ENCODE measurements at regions not wholly inside any gene's neighbourhood (a gene's known extent, or its start where the extent isn't known, plus 50 kb on each side); places are given as distances from the start of the nearest gene placed in this dataset.
"Not testable (repeated sequence)": the region's sequence is repeated elsewhere in the genome, so short reads cannot be mapped to it uniquely, and the experiment has no call there.

DNA sequence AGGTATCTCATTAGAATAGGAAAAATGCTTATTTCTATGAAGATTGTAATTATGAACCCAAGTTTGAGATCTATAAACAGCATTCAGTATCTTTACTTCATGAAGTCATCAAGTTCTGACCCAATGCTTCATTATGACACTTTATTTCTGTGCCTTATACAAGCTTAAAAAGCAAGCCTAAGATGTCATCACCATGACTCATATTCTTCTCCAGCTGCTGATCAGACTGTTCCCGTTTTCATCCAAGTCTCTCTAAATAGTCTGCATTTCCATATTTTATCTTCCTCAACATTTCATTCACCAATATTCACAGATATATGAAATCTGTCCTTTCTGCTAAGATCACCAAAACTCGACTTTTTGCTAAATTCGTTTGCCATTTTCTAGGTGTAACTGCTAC, 1247.2 kb upstream of the PRR20A start:
- no peak for DNase-seq (ENCODE audit: low read depth, low spot score)

DNA sequence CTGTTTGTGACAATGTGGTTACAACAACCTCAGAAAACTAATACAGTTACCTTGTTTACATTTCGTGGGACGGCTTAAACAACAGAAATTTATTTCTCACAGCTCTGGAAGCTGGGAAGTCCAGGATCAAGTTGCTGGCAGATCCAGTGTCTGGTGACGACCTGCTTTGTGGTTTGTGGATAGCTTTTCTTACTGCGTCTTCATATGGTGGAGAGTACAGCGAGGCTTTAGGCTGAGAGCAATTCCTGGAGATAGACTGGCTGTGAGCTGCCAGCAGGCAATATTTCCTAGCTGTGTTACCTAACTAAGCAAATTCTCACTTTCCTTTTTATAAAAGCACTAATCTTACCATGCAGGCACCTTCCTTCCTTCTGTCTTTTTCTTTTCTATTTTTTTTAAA, 1203.5 kb upstream of the PRR20A start:
- no peak for DNase-seq (ENCODE audit: low read depth, low spot score)

DNA sequence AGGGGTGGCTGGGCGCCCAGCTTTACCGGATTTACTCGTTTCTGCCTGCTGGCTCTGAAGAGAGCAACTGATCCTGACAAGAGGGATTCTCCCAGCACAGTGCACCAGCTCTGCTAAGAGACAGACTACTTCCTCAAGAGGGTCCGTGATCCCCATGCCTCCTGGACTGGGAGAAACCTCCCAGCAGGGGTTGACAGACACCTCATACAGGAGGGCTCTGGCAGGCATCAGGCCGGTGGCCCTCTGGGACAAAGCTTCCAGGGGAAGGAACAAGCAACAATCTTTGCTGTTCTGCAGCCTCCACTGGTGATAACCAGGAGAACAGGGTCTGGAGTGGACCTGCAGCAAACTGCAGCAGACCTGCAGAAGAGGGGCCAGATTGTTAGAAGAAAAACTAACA, 1192.5 kb upstream of the PRR20A start:
- DNase-seq (ENCODE audit: low read depth, low spot score): no peak

DNA sequence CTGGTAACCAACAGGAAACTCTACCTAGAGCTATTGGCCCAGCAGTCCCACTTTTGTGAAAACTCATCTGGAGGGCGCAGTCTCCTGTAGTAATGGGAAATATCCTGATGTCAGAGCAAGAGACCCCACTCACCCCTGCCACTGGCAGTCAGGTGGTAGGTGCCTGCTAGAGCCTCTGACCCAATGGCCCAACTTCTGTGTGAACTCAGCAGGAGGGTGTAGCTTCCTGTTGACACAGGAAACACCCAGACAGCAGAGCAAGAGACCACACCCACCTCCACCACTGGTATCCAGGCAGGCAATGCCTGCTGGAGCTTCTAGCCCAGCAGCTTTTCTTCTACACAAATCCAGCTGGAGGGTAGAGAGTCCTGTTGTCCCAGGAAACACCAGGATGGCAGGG, 1176.8 kb upstream of the PRR20A start:
- DNase-seq (ENCODE audit: low read depth, low spot score): no peak

DNA sequence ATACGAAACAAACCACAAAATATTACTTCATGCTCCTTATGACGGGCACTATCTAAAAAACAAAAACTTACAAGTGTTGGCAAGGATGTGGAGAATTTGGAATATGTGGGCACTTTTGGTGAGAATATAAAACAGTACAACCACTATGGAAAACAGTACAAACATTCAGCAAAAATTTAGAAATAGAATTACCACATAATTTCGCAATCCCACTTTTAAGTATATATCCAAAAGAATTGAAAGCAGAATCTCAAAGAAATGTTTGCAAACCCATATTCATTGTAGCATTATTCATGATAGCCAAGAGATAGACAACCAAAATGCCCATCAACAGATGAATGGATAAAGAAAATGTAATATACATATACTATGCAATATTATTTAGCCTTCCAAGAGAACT, 1173.7 kb upstream of the PRR20A start:
- no peak for DNase-seq (ENCODE audit: low read depth, low spot score)

DNA sequence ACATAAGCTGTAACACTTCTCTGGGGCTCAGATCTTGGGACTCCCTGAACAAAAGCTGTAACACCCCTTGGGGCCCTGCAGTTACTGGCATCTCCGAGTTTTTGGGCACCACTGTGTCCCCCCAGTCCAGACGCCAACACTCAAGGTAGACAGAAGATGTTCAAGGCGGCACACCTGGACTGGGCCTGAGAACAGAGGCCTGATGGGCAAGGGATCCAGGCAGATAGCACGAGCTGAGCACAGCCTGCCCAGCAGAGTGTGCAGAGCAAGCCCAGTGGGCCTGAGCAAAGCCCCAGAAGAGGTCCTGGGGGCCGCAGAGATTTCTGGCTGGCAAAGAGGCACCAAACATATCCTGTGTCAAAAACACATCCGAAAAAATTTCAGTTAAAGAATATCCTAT, 1163.3 kb upstream of the PRR20A start:
- DNase-seq (ENCODE audit: low read depth, low spot score): no peak

DNA sequence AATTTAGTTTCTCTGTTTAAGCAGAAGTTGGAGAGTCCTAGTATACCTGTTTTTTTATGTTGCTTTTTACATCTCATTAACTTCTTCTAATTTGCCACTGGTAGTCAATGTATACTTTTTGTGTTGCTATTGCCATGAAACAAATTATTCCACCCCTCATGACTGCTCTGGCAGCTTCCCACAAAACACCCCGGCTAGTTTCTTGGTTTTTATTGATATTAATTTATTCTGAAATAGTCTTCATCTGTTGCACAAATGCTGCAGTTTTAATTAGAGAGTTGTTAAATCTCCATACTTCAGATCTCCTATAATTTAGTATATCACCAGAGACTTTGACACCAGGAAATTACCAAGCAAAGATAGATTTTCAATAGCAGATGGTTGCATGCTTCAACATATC, 1159.3 kb upstream of the PRR20A start:
- no peak for DNase-seq (ENCODE audit: low read depth, low spot score)

DNA sequence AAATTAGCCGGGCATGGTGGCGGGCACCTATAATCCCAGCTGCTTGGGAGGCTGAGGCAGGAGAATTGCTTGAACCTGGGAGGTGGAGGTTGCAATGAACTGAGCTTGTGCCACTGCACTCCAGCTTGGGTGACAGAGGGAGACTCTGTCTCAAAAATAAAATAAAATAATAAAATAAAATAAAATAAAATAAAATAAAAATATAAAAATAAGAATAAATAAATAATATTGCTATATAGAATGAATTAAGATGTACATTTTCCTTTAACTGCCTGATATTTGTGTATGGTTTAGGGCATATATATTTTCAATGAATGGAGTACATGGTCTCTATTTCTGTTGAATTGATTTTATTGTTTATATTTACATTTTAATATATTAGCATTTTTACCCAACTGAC, 1156.7 kb upstream of the PRR20A start:
- not testable (repeated sequence) for DNase-seq (ENCODE audit: low read depth, low spot score)

DNA sequence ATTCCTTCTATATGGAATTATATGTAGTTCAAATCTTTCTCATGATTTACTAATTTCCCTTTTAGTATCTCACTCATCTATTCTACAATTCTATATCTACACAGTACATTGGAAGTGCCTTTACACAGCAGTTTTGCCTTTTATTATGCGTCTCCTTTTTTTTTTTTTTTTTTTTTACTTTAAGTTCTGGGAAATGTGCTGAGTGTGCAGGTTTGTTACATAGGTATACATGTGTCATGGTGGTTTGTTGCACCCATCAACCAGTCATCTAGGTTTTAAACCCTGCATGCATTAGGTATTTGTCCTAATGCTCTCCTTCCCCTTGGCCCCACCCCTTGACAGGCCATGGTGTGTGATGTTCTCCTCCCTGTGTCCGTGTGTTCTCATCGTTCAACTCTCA, 1150.1 kb upstream of the PRR20A start:
- DNase-seq (ENCODE audit: low read depth, low spot score): no peak

DNA sequence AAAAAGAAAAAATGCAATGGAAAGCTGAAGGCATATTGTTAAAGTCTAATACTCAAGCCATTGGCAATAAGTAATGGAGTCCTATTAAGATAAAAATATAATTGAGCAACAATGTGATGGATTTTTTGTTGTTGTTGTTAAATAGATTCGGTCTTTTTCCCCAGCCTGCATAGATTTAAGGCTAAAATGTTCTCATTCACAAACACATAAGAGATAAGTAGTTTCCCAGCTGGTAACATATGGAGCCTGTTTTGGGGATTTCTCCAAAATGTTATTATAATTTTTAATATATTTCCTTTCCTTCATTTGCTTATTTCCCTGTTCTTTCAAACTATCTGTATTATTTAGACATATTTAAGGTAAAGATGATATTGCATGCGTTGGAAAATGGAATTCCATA, 1149.1 kb upstream of the PRR20A start:
- no peak for DNase-seq (ENCODE audit: low read depth, low spot score)

DNA sequence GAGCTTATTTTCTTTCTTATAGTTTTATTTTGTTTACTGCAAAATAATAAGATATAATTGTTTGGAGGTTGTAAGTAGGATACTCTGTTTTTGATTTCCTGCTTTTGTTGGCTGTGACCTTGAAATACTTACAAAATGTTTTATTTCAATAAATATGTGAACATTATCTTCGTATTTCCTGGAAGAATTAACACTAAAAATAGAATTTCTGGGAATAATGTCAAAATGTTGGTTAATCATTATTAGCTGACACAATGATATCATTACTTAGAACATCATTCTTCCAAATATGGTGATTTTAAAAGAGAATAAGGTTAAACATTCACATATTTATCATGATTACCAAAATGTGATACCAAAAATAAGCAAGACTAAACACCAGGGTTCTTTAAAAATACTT, 1148.6 kb upstream of the PRR20A start:
- no peak for DNase-seq (ENCODE audit: low read depth, low spot score)

DNA sequence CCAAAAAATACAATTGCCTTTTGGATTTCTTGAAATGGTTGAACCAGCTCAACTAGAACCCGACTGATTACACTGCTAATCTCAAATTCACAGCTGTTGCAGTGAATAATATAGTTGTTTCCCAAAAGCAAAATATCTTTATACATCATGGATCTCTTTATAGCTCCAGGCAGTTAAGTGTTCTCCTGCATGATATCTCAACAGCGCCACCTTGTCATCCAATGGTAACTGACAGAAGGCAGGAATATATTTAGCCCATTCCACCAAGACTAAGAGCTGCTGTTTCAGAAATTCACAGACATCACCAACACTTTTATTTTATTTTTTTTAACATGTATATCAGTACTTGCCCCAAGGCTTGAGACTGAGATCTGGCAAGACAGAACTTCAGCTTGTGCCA, 1141.0 kb upstream of the PRR20A start:
- DNase-seq (ENCODE audit: low read depth, low spot score): no peak

DNA sequence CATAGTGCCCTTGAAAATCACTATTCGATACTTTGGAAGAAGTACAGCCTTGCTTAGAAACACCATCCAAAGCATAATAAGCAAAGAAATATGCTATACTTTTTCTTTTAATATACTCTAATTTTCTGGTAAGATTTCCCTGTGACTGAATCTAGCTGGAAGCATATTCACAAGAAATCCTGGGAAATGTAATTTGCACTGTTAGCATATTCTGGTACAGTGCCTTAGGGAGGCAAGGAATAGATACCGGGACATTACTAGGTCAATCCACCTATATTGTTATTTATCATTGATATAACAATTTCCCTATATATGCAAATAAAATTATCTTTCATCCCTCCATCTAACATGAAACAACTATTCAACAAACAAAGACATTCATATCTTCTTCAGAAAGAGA, 1131.3 kb upstream of the PRR20A start:
- no peak for DNase-seq (ENCODE audit: low read depth, low spot score)

DNA sequence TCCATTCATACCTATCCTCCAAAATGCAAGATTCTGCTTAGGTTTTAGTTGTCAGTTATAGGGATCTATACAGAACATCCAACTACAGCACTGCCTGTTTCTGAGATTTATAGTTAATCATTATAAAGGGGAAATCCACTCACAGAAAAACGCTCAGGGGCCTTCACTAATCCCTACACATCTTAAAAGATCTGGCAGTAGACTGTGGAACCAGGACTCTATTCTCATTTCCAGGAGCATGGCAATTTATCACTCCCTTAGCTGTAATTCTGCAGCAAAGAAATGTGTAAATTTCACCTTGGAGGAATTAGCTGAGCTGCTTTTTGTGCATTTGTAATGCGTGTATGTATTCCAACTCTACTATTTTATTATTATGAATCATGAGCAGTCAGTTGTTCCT, 1128.1 kb upstream of the PRR20A start:
- no peak for DNase-seq (ENCODE audit: low read depth, low spot score)

DNA sequence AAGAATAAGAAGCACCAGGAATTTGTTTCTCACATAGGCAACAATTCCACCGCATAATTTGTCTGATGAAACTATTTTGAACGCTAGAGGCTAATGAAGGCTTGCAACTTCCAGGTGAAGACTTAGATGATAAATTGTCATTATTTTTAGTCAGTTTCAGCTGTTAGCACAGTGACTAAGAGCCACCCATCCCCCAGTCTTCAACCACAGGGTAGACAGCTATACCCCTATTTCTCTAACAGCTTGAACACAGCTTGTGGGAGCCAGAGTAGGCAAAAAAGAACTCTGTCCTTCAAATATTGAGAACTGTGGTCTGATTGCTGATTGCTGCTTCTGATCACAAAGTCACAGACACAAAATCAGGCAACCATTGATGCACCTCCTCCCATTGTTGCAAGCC, 1124.8 kb upstream of the PRR20A start:
- DNase-seq (ENCODE audit: low read depth, low spot score): no peak

DNA sequence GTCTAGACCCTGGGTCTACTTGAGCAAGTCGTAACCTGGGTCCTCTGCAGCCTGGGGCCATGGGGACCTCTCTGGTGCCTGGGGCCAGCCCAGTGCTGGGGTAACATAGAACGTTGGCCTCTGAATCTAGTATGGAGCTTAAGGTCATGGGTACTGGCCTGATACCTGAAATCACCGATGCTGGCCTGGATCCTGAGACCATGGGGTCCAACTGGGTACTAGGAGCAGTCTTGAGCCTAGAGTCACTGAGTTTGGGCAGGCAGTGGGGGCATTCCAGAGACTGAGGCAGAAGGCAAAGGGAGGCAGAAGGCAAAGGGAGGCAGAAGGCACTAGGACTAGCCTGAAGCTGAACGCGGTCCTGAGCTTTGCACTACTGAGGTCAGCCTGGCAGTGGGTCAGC, 1121.1 kb upstream of the PRR20A start:
- no peak for DNase-seq (ENCODE audit: low read depth, low spot score)

DNA sequence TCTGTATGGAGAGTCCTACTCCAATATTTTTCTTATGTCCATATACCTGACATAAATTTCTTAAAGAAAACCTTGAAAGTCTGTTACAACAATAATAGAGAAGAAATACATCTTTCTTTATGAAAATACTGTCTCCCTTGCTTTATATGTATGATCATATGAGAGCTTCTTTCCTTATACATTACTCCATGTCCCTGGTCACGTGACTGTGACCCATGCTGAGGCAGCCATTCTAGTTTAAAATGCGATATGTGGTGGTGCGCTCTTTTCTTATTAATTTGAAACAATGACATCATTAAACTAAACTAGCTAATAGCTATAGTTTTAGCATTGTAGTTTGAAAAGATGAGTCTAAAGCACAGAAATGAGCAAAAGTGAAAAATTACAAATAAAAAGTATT, 1120.3 kb upstream of the PRR20A start:
- DNase-seq (ENCODE audit: low read depth, low spot score): no peak

DNA sequence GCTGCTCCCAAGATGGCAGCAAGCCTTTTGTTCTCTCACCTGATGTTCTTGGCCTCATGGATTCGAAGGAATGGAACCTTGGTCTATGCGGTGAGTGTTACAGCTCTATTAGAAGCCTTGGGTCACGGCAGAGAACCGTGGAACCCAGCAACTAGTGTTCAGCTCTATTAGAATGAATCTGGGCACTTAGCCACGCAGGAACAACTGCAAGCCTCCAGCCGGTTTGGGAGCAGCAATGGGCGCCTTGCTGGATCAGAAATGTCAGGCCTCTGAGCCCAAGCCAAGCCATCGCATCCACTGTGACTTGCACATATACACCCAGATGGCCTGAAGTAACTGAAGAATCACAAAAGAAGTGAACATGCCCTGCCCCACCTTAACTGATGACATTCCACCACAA, 1100.7 kb upstream of the PRR20A start:
- no peak for DNase-seq (ENCODE audit: low read depth, low spot score)

DNA sequence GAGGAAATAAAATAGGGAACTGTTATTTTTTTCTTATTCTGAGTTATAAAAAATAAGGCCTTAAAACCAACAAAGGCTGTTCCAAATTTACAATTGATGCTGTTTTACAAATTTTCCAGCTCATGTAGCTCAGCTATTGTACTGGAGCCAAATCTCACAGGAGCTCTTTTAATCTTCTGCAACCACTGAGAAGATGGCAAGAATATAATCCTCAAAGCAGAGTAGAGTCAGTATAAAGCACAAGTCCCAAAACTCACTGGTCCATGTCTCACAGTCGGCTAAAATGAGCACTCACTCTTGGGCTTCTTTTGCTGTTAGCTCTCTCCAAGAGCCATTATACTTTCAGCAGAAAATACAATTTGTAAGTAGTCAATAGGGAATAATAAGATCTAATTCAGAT, 1074.4 kb upstream of the PRR20A start:
- no peak for DNase-seq (ENCODE audit: low read depth, low spot score)

DNA sequence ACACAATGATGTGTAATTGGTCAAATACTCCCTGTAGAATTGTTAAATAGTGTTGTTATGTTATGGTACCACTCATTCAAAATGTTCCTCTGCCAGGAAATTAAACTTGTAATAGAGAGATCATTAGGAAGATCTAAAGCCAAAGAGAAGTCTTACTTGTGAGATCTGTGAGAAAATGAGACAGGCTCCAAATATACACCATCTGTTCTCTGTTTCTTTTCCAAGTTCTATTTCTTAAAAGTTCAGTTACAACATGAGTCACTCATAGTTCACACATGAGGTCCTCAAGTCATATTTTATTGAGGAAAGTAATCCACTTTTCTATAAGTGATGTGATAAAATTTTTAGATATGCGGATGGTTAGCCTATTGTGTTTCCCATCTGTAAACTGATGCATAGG, 1038.1 kb upstream of the PRR20A start:
- no peak for DNase-seq (ENCODE audit: low read depth, low spot score)

DNA sequence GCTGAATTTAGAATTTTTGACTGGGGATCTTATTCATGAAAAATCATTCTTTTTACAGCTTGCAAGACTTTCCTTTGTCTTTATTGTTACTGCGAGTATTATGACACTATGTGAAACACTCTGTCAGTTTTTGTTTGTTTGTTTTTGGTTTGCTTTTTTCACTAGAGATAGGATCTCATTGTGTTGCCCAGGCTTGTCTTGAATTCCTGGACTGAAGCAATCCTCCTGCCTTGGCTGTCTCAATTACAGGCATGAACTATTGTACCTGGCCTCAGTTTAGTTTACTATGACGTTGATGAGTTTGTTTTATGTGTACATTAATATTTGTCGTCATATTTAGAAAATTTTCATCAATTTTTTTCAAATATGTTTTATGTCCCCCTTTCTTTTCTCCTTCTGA, 1030.0 kb upstream of the PRR20A start:
- DNase-seq (ENCODE audit: low read depth, low spot score): no peak

DNA sequence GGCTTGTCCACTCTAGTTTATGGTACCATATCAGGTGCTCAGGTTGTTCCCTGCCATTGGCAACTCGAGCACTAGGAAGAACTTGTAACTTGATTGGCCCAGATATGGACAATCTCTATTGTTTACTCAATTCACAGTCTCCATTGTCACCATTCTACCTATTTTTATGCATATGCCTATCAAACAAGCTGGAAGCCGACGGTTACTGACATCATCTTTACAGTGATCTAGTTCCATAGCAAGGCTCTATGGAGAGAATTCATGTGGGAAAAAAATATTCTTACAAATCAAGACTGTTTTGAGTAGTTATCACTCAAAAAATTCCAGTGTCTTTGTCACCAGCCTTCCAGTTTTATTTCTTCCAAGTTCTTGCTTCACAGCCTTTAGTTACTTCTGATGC, 1006.2 kb upstream of the PRR20A start:
- DNase-seq (ENCODE audit: low read depth, low spot score): no peak

DNA sequence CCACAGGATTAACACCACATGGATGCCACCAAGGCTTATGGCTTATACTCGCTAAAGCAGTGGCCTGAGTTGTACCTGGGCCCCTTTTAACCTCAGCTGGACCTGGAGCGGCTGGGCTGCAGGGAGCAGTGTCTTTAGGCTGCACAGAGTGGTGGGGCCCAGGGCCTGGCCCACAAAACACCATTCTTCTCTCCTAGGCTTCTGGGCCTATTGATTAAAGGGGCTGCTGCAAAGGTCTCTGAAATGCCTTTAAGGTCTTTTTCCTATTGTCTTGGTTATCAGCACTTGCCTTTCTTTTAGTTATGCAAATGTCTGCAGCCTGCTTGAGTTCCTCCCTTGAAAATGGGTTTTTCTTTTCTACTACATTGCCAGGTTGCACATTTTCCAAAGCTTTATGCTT, 973.9 kb upstream of the PRR20A start:
- DNase-seq (ENCODE audit: low read depth, low spot score): peak; percentile 77

DNA sequence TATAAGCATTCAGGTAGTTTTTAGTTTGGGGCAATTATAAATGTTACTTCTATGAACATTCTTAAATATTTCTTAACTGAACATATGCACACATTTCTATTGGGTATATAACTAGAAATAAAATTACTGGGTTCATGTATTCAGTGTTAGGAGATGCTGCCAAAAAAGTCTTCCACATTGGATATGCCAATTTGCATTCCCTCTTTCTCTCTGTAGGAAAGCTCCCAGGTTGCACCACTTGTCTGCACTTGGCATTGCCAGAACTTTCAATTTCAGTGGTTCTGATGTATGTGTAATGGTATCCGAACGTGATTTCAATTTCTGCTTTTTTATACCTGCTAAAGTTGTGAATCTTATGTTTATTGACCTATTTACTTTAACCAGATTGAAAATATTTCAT, 972.1 kb upstream of the PRR20A start:
- DNase-seq (ENCODE audit: low read depth, low spot score): no peak

DNA sequence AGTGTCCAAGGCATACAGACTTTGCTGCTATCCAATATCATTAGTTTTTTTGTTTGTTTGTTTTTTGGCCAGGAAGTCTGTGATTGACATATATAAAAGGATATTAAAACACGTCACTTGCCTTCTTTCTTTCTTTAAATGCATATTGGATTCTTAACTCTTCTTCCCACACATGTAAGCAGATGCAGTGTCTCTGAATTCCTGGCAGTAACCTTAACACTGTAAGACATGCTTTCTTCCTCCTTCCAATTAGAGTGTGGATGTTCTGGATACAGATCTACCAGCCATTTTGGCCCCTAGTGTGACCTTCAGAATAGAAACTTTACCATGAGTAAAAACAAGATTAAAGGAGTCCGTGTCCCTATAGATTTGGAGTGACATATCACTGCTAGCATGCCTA, 967.4 kb upstream of the PRR20A start:
- DNase-seq (ENCODE audit: low read depth, low spot score): no peak
